Osteoblast (primary cell): ENCODE measurements at regions not wholly inside any gene's neighbourhood (a gene's known extent, or its start where the extent isn't known, plus 50 kb on each side); places are given as distances from the start of the nearest gene placed in this dataset.

ENCODE experiments used
- DNase-seq: peaks from one replicate; pipeline ENCODE4 v3.0.0; 2011; ENCODE audit warnings: low spot score, mixed read lengths; ENCODE audit not compliant: insufficient read length; ENCODE audit errors: missing footprints
- H2AFZ ChIP-seq: 2 replicates; pipeline ENCODE4 v1.6.0; 2011; ENCODE audit warnings: mild to moderate bottlenecking, low read length
- H3K27ac ChIP-seq: 2 replicates; pipeline ENCODE4 v1.5.1; 2011; ENCODE audit warnings: mild to moderate bottlenecking, low read depth, low read length, moderate library complexity
- H3K27me3 ChIP-seq: 2 replicates; pipeline ENCODE4 v1.6.0; 2012; ENCODE audit warnings: mild to moderate bottlenecking, control low read depth, inconsistent platforms, low read length, moderate library complexity; ENCODE audit not compliant: insufficient read depth
- H3K36me3 ChIP-seq: 2 replicates; pipeline ENCODE4 v1.5.1; 2011; ENCODE audit warnings: mild to moderate bottlenecking, low read length, control low read depth, moderate library complexity; ENCODE audit not compliant: insufficient read depth
- H3K4me1 ChIP-seq: 2 replicates; pipeline ENCODE4 v1.5.1; 2011; ENCODE audit warnings: mild to moderate bottlenecking, low read length, control low read depth, moderate library complexity; ENCODE audit not compliant: insufficient read depth
- H3K4me2 ChIP-seq: 2 replicates; pipeline ENCODE4 v1.6.0; 2011; ENCODE audit warnings: mild to moderate bottlenecking, low read length; ENCODE audit not compliant: insufficient read depth
- H3K4me3 ChIP-seq: fragments of 200-600 bp; sonication (generic); 3 replicates; pipeline ENCODE4 v1.5.1; 2012; ENCODE audit warnings: mild to moderate bottlenecking, low read length, inconsistent platforms; ENCODE audit not compliant: insufficient read depth
- H3K79me2 ChIP-seq: 2 replicates; pipeline ENCODE4 v1.6.0; 2012; ENCODE audit warnings: mild to moderate bottlenecking, low read length, control low read depth, inconsistent platforms; ENCODE audit not compliant: insufficient read depth
- H3K9me3 ChIP-seq: 2 replicates; pipeline ENCODE4 v1.5.1; 2011; ENCODE audit warnings: low read depth, low read length, control low read depth
- H4K20me1 ChIP-seq: 2 replicates; pipeline ENCODE4 v1.6.0; 2012; ENCODE audit warnings: mild to moderate bottlenecking, low read length, control low read depth; ENCODE audit not compliant: insufficient read depth
- TF ChIP-seq, protein P1 (sequence below): IDR thresholded peaks from 2 replicates; pipeline ENCODE4 v1.5.1; 2011; ENCODE audit warnings: mild to moderate bottlenecking, low read depth, low read length, moderate library complexity; ENCODE audit errors: extremely low read depth

DNA sequence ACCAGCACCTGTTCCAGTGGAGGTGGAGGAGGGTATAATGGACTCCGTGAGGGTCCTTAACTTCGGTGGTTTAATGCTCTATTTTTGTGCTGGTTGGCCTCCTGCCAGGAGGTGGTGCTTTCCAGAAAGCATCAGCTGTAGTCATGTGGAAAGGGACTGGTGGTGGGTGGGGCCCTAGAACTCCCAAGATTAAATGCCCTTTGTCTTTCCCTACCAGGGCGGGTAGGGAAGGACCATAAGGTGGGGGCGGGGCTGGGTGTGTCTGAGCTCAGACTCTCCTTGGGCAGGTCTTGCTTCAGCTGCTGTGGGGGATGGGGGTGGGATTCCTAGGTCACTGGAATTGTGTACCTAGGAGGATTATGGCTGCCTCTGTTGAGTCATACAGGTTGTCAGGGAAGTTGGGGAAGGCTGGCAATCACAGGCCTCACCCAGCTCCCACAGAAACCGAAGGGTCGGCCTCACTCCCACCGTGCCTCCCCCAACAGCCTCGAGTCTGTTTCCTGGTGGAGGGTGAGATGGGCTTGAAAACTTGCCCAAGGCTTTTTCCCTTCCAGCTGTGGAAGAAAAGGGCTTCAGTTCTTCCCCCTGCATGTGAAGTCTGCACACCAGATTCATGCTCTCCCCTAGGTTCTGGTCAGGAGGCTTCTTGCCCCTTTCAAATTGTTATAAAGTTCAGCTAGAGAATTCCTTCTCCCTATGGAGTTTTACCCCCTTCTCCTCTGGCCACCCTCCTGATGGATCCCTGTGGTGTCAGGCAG lies 60.3 kb upstream of the CLDN10 start:
- H4K20me1 ChIP-seq: no peaks in the 10 kb centered on the region
- no peaks in the 10 kb centered on the region for H3K36me3 ChIP-seq
- H3K27me3 ChIP-seq: peaks cover 3% of the 10 kb centered on the region
- TF ChIP-seq, protein P1, sequence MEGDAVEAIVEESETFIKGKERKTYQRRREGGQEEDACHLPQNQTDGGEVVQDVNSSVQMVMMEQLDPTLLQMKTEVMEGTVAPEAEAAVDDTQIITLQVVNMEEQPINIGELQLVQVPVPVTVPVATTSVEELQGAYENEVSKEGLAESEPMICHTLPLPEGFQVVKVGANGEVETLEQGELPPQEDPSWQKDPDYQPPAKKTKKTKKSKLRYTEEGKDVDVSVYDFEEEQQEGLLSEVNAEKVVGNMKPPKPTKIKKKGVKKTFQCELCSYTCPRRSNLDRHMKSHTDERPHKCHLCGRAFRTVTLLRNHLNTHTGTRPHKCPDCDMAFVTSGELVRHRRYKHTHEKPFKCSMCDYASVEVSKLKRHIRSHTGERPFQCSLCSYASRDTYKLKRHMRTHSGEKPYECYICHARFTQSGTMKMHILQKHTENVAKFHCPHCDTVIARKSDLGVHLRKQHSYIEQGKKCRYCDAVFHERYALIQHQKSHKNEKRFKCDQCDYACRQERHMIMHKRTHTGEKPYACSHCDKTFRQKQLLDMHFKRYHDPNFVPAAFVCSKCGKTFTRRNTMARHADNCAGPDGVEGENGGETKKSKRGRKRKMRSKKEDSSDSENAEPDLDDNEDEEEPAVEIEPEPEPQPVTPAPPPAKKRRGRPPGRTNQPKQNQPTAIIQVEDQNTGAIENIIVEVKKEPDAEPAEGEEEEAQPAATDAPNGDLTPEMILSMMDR: no peak
- DNase-seq: no peak
- no peaks in the 10 kb centered on the region for H3K4me1 ChIP-seq
- H3K4me3 ChIP-seq: no peak overlapping the region
- no peak overlapping the region for H3K4me2 ChIP-seq
- no peak overlapping the region for H2AFZ ChIP-seq
- no peak overlapping the region for H3K27ac ChIP-seq
- peaks cover 4% of the 10 kb centered on the region for H3K9me3 ChIP-seq
- H3K79me2 ChIP-seq: no peaks in the 10 kb centered on the region

DNA sequence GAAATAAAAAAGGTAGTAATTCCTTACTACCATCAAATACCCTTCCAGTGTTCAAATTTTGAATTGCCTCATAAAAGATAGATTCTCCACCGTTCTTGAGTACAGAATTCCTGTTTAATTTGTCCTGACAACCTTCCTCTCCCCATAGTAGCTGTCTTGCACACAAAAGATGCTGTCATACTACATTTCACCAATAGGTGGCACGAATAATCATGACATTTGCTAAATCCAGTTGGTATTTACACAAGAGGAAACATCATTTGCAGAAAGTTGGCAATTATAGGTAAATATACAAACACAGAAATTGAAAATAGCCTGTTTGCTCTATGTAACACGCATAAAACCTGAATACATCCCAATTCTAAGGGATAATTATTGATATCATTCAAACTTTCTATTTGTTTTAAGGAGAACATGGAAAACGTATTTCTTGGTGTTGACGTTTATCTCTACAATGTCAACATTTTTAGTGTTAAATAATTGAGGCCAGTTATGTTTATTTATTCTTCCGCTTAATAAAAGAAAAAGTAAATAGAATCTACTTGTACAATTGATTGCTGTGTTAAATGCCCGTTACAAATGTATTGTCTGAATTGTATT lies 58.3 kb upstream of the CLDN10 start:
- peak; percentile 92 for DNase-seq
- Histone ChIP-seq H4K20me1 (no peaks in the 10 kb centered on the region), H3K9me3 (peaks cover 4% of the 10 kb centered on the region), H2AFZ (no peak overlapping the region), H3K4me1 (no peaks in the 10 kb centered on the region), H3K4me3 (no peak overlapping the region), H3K79me2 (no peaks in the 10 kb centered on the region), H3K27ac (no peak overlapping the region), H3K4me2 (no peak overlapping the region), H3K36me3 (no peaks in the 10 kb centered on the region), H3K27me3 (peaks cover 3% of the 10 kb centered on the region)
- TF ChIP-seq, protein P1: peak; percentile 75

DNA sequence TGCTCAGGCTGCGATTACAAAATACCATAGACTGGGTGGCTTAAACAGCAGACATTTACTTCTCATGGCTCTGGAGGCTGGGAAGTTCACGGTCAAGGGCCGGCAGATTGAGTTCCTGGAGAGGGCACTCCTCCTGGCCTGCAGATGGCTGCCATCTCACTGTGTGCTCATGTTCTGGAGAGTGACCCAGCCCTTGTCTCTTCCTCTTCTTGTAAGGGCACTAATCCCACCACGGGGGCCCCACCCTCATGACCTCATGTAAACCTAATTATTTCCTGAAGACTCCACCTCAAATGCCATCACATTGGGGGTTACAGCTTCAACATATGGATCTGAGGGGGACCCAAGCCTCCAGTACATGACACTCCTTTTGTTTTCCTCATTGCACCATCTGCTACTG lies 56.0 kb upstream of the CLDN10 start:
- no peak overlapping the region for H3K4me3 ChIP-seq
- H4K20me1 ChIP-seq: no peaks in the 10 kb centered on the region
- H3K4me2 ChIP-seq: no peak overlapping the region
- no peaks in the 10 kb centered on the region for H3K36me3 ChIP-seq
- H3K27me3 ChIP-seq: peaks cover 8% of the 10 kb centered on the region
- TF ChIP-seq, protein P1: no peak
- no peak for DNase-seq
- H3K27ac ChIP-seq: no peak overlapping the region
- no peak overlapping the region for H2AFZ ChIP-seq
- H3K4me1 ChIP-seq: no peaks in the 10 kb centered on the region
- H3K79me2 ChIP-seq: no peaks in the 10 kb centered on the region
- peaks cover 4% of the 10 kb centered on the region for H3K9me3 ChIP-seq

DNA sequence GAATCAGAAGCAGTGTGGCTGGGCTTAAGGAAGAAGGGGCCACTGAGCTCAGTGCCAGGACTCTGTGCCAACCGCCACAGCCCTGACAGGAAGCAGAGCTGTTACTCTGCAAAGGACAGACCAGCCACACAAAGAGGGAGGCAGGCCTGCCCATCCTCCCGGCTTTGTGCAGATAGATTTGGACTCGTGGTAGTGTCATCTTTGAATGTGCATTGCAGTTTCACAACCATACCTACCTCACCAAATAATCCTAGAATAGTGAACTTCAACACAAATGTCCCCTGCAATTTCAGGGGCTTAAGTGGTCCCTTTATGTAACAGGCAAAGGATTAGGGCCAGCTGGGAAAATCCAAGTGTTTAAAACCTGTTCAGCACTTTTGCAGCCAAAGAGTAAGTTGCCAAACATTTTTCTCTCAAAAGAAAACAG lies 55.1 kb upstream of the CLDN10 start:
- Histone ChIP-seq H2AFZ (no peak overlapping the region), H3K4me2 (no peak overlapping the region), H3K27ac (no peak overlapping the region), H3K27me3 (peaks cover 8% of the 10 kb centered on the region), H4K20me1 (no peaks in the 10 kb centered on the region), H3K79me2 (no peaks in the 10 kb centered on the region), H3K4me1 (no peaks in the 10 kb centered on the region), H3K9me3 (peaks cover 4% of the 10 kb centered on the region), H3K4me3 (no peak overlapping the region), H3K36me3 (no peaks in the 10 kb centered on the region)
- no peak for DNase-seq
- TF ChIP-seq, protein P1: no peak
